ENCODE measurements at regions not wholly inside any gene's neighbourhood (a gene's known extent, or its start where the extent isn't known, plus 50 kb on each side); places are given as distances from the start of the nearest gene placed in this dataset.

DNA sequence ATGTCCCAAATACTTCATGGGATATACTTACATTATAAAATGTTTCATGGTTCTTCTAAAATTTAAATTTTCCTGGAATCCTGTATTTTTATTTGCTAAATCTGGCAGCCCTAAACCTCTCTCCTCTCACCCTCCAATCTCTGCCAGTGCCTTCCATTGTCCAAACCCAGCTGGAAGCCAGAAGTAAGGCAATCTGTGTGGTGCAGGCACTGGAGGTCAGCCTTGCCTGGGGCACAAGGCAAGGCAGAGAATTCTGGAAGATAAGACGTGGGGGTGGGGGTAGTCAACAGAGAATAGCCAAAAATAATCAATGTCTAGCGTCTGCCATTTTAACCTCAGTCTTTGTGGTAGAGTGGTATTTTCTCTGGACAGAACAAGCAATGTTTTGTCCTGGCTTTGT lies 381.7 kb downstream of the GPAM start:
- H3K9me3 ChIP-seq (replicated peaks; ENCODE audit: control insufficient read depth, insufficient read depth, low read length), result no peaks in the 10 kb centered on the region
- no peaks in the 10 kb centered on the region for H3K79me2 ChIP-seq (ENCODE audit: control insufficient read depth, insufficient read depth, low read length)
- H3K9me1 ChIP-seq (replicated peaks; ENCODE audit: control insufficient read depth, extremely low read depth, insufficient read depth, low read length), result no peaks in the 10 kb centered on the region
- no peak overlapping the region for H3K9ac ChIP-seq (replicated peaks; ENCODE audit: extremely low read depth, insufficient read depth, low read length)
- no peak overlapping the region for H3K4me3 ChIP-seq (replicated peaks in 1 of 3; ENCODE audit: insufficient read depth in 1 of 3, low read depth in 1 of 3, low read length in 3 of 3)
- DNase-seq (ENCODE audit: low read depth, low spot score) (no peak), FAIRE-seq (no peak)
- no TSS peak for BruUV-seq (replicated peaks)
- intact Hi-C loops (cut with micrococcal nuclease), result no loop called here
- dilution Hi-C loops (cut with MboI; ENCODE audit: extremely low pct_ligation_motif_present, low sequenced_read_pairs), result no loop called here
- no peak overlapping the region for H3K4me2 ChIP-seq (ENCODE audit: insufficient read depth, low read length)
- no peaks in the 10 kb centered on the region for H3K4me1 ChIP-seq (ENCODE audit: control insufficient read depth, extremely low read depth, insufficient read depth, low read length)
- H3K27me3 ChIP-seq (ENCODE audit: control insufficient read depth in 2 of 2, insufficient read depth in 2 of 2, low read length in 2 of 2), result no peaks in the 10 kb centered on the region
- H4K20me1 ChIP-seq (replicated peaks; ENCODE audit: control insufficient read depth, extremely low read depth, insufficient read depth, low read length), result no peaks in the 10 kb centered on the region
- ChIA-PET POLR2A (no interaction called here), CTCF (no interaction called here)
- H3K27ac ChIP-seq (ENCODE audit: insufficient read depth, low read depth, low read length), result no peak overlapping the region
- TF ChIP-seq EZH2 (IDR thresholded peaks at IDR 0.05; ENCODE audit: borderline replicate concordance, low read depth, low read length, severe bottlenecking) (no peak), FOS (IDR thresholded peaks at IDR 0.05; ENCODE audit: borderline replicate concordance, insufficient read depth, low read length) (no peak), POLR2AphosphoS5 (IDR thresholded peaks at IDR 0.05; ENCODE audit: insufficient read depth, low read depth, low read length) (no peak), GATA2 (IDR thresholded peaks at IDR 0.05; ENCODE audit: insufficient read depth, insufficient read length, low read depth, low read length) (no peak), MYC (IDR thresholded peaks at IDR 0.05; ENCODE audit: low read depth, low read length) (no peak), JUN (IDR thresholded peaks at IDR 0.05; ENCODE audit: borderline replicate concordance, insufficient read depth, insufficient read length, low read depth) (no peak), POLR2A (IDR thresholded peaks at IDR 0.05; ENCODE audit: low read depth, low read length) (no peak)
- TF ChIP-seq, protein P1, sequence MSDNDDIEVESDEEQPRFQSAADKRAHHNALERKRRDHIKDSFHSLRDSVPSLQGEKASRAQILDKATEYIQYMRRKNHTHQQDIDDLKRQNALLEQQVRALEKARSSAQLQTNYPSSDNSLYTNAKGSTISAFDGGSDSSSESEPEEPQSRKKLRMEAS (IDR thresholded peaks at IDR 0.05; ENCODE audit: insufficient read depth, insufficient read length), result no peak
- TF ChIP-seq, protein P2, sequence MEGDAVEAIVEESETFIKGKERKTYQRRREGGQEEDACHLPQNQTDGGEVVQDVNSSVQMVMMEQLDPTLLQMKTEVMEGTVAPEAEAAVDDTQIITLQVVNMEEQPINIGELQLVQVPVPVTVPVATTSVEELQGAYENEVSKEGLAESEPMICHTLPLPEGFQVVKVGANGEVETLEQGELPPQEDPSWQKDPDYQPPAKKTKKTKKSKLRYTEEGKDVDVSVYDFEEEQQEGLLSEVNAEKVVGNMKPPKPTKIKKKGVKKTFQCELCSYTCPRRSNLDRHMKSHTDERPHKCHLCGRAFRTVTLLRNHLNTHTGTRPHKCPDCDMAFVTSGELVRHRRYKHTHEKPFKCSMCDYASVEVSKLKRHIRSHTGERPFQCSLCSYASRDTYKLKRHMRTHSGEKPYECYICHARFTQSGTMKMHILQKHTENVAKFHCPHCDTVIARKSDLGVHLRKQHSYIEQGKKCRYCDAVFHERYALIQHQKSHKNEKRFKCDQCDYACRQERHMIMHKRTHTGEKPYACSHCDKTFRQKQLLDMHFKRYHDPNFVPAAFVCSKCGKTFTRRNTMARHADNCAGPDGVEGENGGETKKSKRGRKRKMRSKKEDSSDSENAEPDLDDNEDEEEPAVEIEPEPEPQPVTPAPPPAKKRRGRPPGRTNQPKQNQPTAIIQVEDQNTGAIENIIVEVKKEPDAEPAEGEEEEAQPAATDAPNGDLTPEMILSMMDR (IDR thresholded peaks at IDR 0.05; ENCODE audit: extremely low read depth in 1 of 2, insufficient read depth in 1 of 2, low read depth in 1 of 2, low read length in 2 of 2), result no peak
- H2AFZ ChIP-seq (ENCODE audit: low read depth, low read length), result no peak overlapping the region
- H3K36me3 ChIP-seq (ENCODE audit: control insufficient read depth in 2 of 2, extremely low read depth in 1 of 2, insufficient read depth in 2 of 2, low read length in 2 of 2), result no peaks in the 10 kb centered on the region

Measured in endothelial cell of umbilical vein (primary cell).